Adipocyte (in vitro differentiated cells): ENCODE measurements at regions not wholly inside any gene's neighbourhood (a gene's known extent, or its start where the extent isn't known, plus 50 kb on each side); places are given as distances from the start of the nearest gene placed in this dataset.
A peak's percentile ranks its signal among the peaks of the same experiment; 100 is the strongest.

Experiments
- DNase-seq: peaks from one replicate; pipeline ENCODE4 v3.0.0-alpha.2; 2015; ENCODE audit warnings: low read depth
- H3K27me3 ChIP-seq: replicated peaks from 2 replicates; pipeline ENCODE4 v1.7.0; 2013; ENCODE audit warnings: mild to moderate bottlenecking, low read length, moderate library complexity; ENCODE audit not compliant: control insufficient read depth, insufficient read depth
- H3K36me3 ChIP-seq: 2 replicates; pipeline ENCODE4 v1.7.0; 2013; ENCODE audit warnings: low read length, mild to moderate bottlenecking, moderate library complexity; ENCODE audit not compliant: control insufficient read depth, insufficient read depth, severe bottlenecking
- H3K4me1 ChIP-seq: 2 replicates; pipeline ENCODE4 v1.7.0; 2013; ENCODE audit warnings: mild to moderate bottlenecking, low read length, moderate library complexity; ENCODE audit not compliant: control insufficient read depth, insufficient read depth
- H3K4me3 ChIP-seq: 2 replicates; pipeline ENCODE4 v1.7.0; 2013; ENCODE audit warnings: mild to moderate bottlenecking, low read length, moderate library complexity
- H3K9ac ChIP-seq: 2 replicates; pipeline ENCODE4 v1.7.0; 2013; ENCODE audit warnings: mild to moderate bottlenecking, low read length, moderate library complexity
- H3K9me3 ChIP-seq: 2 replicates; pipeline ENCODE4 v1.7.0; 2013; ENCODE audit warnings: mild to moderate bottlenecking, low read length, moderate library complexity; ENCODE audit not compliant: control insufficient read depth

DNA sequence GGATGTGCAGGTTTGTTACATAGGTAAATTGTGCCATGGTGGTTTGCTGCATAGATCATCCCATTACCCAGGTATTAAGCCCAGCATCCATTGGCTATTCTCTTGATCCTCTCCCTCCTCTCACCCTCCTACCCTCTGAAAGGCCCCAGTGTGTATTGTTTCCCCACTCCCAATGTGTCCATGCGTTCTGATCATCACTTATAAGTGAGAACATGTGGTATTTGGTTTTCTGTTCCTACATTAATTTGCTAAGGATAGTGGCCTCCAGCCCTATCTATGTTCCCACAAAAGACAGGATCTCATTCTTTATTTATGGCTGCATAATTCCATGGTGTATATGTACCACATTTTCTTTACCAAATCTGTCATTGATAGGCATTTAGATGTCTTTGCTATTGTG lies 243.3 kb upstream of the PDE4D start:
- no peaks in the 10 kb centered on the region for H3K36me3 ChIP-seq
- H3K9me3 ChIP-seq: no peaks in the 10 kb centered on the region
- H3K9ac ChIP-seq: no peak overlapping the region
- DNase-seq: no peak
- H3K4me1 ChIP-seq: no peaks in the 10 kb centered on the region
- H3K4me3 ChIP-seq: no peak overlapping the region
- no peaks in the 10 kb centered on the region for H3K27me3 ChIP-seq

GRCh38 chr5:60131504-60131903 lies 238.0 kb upstream of the PDE4D start:
- DNase-seq: no peak
- Histone ChIP-seq H3K9me3 (no peaks in the 10 kb centered on the region), H3K36me3 (no peaks in the 10 kb centered on the region), H3K4me1 (no peaks in the 10 kb centered on the region), H3K4me3 (no peak overlapping the region), H3K9ac (no peak overlapping the region), H3K27me3 (no peaks in the 10 kb centered on the region)

GRCh38 chr5:60125636-60126035 lies 232.1 kb upstream of the PDE4D start:
- Histone ChIP-seq H3K9me3 (no peaks in the 10 kb centered on the region), H3K36me3 (no peaks in the 10 kb centered on the region), H3K4me1 (no peaks in the 10 kb centered on the region), H3K4me3 (no peak overlapping the region), H3K9ac (no peak overlapping the region), H3K27me3 (peaks cover 4% of the 10 kb centered on the region)
- no peak for DNase-seq

DNA sequence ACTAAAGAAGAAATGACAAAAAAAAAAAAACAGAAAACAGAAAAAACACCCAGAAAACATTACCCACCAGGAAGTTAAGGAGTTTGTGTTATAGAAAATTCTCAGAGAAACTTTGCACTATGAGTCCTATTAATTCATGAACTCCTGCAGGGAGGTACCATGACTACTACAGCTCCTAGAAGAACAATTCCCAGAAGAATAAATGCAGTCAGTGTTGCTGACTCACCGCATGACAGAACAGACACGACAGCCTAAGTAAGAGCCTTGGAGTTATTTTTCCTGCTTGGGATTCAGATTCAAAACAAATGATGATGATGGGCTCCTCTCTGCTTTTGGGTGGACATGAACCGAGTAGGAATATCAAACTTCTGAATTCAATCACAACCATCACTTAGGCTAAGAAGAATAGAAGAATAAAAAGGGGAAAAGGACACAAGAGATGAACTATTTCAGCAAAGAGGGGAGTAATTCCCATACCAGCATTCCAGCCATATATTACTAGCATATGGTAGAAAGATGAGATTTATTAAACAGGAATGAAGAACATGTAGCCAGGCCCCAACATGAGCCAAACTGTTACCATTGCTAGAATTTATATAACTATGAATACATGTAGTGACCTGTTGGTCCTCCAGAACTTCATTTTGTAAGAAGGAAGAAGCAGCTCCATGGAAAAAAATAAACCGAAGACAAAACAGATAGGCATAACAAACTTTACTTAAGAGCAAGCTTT lies 209.6 kb upstream of the PDE4D start:
- peaks cover 18% of the 10 kb centered on the region for H3K4me1 ChIP-seq
- H3K27me3 ChIP-seq: no peaks in the 10 kb centered on the region
- peak; percentile 77 for DNase-seq
- H3K9ac ChIP-seq: no peak overlapping the region
- no peaks in the 10 kb centered on the region for H3K9me3 ChIP-seq
- H3K36me3 ChIP-seq: no peaks in the 10 kb centered on the region
- no peak overlapping the region for H3K4me3 ChIP-seq

GRCh38 chr5:60101573-60101972 lies 208.0 kb upstream of the PDE4D start:
- Histone ChIP-seq H3K4me3 (no peak overlapping the region), H3K9me3 (no peaks in the 10 kb centered on the region)

GRCh38 chr5:60092671-60093422 lies 199.3 kb upstream of the PDE4D start:
- Histone ChIP-seq H3K27me3 (no peaks in the 10 kb centered on the region), H3K9me3 (peaks cover 3% of the 10 kb centered on the region), H3K9ac (no peak overlapping the region), H3K36me3 (no peaks in the 10 kb centered on the region), H3K4me1 (peaks cover 6% of the 10 kb centered on the region), H3K4me3 (no peak overlapping the region)
- peak; percentile 75 for DNase-seq

More at GRCh38 chr5:60101573-60101972, 208.0 kb upstream of the PDE4D start:
- peak; percentile 19 for DNase-seq
- H3K9ac ChIP-seq: no peak overlapping the region
- H3K36me3 ChIP-seq: no peaks in the 10 kb centered on the region
- peaks cover 18% of the 10 kb centered on the region for H3K4me1 ChIP-seq
- no peaks in the 10 kb centered on the region for H3K27me3 ChIP-seq

DNA sequence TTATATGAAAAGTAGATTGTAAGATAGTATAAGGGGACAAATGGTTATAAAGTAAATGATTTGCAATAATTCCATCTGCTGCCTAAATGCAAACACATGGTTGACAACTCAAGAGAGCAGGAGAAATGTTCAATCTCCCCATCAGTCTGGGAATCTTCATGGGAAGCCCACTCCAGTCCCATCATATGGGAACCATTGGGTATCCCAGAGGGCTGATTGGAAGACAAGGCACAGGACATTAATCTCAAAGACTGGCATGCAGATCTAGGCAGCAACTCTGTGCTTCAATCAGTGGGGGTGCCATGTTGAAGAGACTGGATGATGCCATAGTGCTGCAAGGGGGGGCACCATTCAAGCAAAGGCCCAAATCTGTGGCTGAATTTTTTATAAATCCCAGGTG lies 193.1 kb upstream of the PDE4D start:
- no peak overlapping the region for H3K9ac ChIP-seq
- no peak for DNase-seq
- H3K4me3 ChIP-seq: no peak overlapping the region
- H3K36me3 ChIP-seq: no peaks in the 10 kb centered on the region
- H3K27me3 ChIP-seq: no peaks in the 10 kb centered on the region
- peaks cover 8% of the 10 kb centered on the region for H3K9me3 ChIP-seq
- no peaks in the 10 kb centered on the region for H3K4me1 ChIP-seq

GRCh38 chr5:60084226-60084625 lies 190.7 kb upstream of the PDE4D start:
- Histone ChIP-seq H3K4me3 (no peak overlapping the region), H3K4me1 (no peaks in the 10 kb centered on the region), H3K36me3 (no peaks in the 10 kb centered on the region), H3K27me3 (no peaks in the 10 kb centered on the region), H3K9me3 (peaks cover 9% of the 10 kb centered on the region), H3K9ac (no peak overlapping the region)
- DNase-seq: no peak

- no peak overlapping the region for H3K4me3 ChIP-seq
- no peak overlapping the region for H3K9ac ChIP-seq
- no peaks in the 10 kb centered on the region for H3K27me3 ChIP-seq
- no peak for DNase-seq
- H3K36me3 ChIP-seq: no peaks in the 10 kb centered on the region
- H3K4me1 ChIP-seq: no peaks in the 10 kb centered on the region
- H3K9me3 ChIP-seq: peaks cover 19% of the 10 kb centered on the region
Observed at GRCh38 chr5:60077292-60077691, 183.8 kb upstream of the PDE4D start.

GRCh38 chr5:60076746-60077145 lies 183.2 kb upstream of the PDE4D start:
- DNase-seq: no peak
- H3K36me3 ChIP-seq: no peaks in the 10 kb centered on the region
- H3K4me1 ChIP-seq: no peaks in the 10 kb centered on the region
- H3K9me3 ChIP-seq: peaks cover 17% of the 10 kb centered on the region
- H3K9ac ChIP-seq: no peak overlapping the region
- no peak overlapping the region for H3K4me3 ChIP-seq
- H3K27me3 ChIP-seq: no peaks in the 10 kb centered on the region

DNA sequence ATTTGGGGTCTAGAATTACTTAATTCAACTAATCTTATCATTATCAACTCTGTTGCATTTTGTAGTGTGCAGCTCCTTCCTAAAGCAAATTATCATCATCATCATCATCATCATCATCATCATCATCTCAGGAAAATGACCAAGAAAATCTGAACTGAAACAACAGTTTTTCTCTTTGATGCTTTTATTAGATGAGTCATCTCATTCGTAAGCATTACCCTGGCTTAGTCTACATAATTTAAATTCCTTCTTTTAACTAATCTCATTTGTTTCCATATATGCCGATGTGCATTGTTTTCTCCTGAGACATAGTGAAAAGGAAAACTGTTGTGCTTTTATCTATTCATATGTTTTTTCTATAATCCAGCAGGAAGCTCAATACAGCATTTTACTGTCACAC lies 173.0 kb upstream of the PDE4D start:
- H3K4me3 ChIP-seq: no peak overlapping the region
- no peaks in the 10 kb centered on the region for H3K9me3 ChIP-seq
- H3K27me3 ChIP-seq: no peaks in the 10 kb centered on the region
- peak; percentile 71 for DNase-seq
- H3K9ac ChIP-seq: no peak overlapping the region
- no peaks in the 10 kb centered on the region for H3K36me3 ChIP-seq
- H3K4me1 ChIP-seq: no peaks in the 10 kb centered on the region
